ENCODE measurements at regions not wholly inside any gene's neighbourhood (a gene's known extent, or its start where the extent isn't known, plus 50 kb on each side); places are given as distances from the start of the nearest gene placed in this dataset.

DNA sequence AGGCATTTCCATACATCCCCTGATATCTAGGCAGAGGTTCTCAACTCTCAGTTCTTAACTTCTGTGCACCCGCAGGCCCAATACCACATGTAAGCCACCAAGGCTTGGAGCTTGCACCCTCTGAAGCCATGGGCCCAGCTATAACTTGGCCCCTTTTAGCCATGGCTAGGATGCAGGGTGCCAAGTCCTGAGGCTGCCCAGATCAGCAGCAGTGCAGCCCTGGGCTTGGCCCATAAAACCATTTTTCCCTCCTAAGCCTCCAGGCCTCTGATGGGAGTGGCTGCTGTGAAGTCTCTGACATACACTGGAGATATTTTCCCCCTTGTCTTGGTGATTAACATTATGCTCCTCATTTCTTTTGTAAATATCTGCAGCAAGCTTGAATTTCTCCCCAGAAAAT lies 110.3 kb upstream of the CNTN1 start:
- no peaks in the 10 kb centered on the region for H3K36me3 ChIP-seq
- TF ChIP-seq POLR2A (IDR thresholded peaks at IDR 0.05) (no peak), EP300 (IDR thresholded peaks at IDR 0.05) (no peak)
- TF ChIP-seq, protein P1, sequence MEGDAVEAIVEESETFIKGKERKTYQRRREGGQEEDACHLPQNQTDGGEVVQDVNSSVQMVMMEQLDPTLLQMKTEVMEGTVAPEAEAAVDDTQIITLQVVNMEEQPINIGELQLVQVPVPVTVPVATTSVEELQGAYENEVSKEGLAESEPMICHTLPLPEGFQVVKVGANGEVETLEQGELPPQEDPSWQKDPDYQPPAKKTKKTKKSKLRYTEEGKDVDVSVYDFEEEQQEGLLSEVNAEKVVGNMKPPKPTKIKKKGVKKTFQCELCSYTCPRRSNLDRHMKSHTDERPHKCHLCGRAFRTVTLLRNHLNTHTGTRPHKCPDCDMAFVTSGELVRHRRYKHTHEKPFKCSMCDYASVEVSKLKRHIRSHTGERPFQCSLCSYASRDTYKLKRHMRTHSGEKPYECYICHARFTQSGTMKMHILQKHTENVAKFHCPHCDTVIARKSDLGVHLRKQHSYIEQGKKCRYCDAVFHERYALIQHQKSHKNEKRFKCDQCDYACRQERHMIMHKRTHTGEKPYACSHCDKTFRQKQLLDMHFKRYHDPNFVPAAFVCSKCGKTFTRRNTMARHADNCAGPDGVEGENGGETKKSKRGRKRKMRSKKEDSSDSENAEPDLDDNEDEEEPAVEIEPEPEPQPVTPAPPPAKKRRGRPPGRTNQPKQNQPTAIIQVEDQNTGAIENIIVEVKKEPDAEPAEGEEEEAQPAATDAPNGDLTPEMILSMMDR (IDR thresholded peaks at IDR 0.05) = no peak
- H3K27ac ChIP-seq = no peak overlapping the region
- H3K4me3 ChIP-seq = no peak overlapping the region
- no peaks in the 10 kb centered on the region for H3K27me3 ChIP-seq
- WGBS, 2 donors = 94 to 100% methylated on average over 1 of the region's 1 CpG
- no peak for DNase-seq (ENCODE audit: low spot score in 2 of 2)
- H3K4me1 ChIP-seq = no peaks in the 10 kb centered on the region
- peaks cover 0 to 8% (median 0%) of the 10 kb centered on the region in 4 donors for H3K9me3 ChIP-seq

- Histone ChIP-seq H3K27me3 (no peaks in the 10 kb centered on the region), H3K36me3 (no peaks in the 10 kb centered on the region), H3K27ac (no peak overlapping the region), H3K4me1 (no peaks in the 10 kb centered on the region), H3K9me3 (peaks cover 0 to 8% (median 0%) of the 10 kb centered on the region in 4 donors), H3K4me3 (no peak overlapping the region)
- no peak for DNase-seq (ENCODE audit: low spot score in 2 of 2)
- TF ChIP-seq, protein P1 (IDR thresholded peaks at IDR 0.05) = no peak
- no peak for TF ChIP-seq POLR2A (IDR thresholded peaks at IDR 0.05)
- TF ChIP-seq EP300 (IDR thresholded peaks at IDR 0.05) = no peak
Measured at GRCh38 chr12:40583743-40584142, 108.5 kb upstream of the CNTN1 start.

DNA sequence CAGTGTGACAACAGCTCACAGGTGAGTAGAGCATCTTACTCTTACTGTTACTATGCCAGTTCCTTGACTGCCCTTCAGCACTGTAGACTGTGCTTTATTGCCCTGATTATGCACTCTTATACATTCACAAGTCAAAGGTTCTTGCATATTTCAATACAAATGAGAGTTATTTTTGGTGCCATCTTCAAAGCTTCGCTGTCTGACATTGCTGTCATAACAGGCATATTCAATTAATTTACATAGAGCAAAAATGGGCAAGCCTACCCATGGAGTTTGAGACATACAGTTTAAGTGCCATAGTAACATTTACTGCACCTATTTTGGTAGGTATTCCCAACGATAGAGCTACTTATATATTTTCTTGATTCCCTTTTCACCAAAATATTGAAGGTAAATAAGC lies 107.5 kb upstream of the CNTN1 start:
- peaks cover 0 to 8% (median 0%) of the 10 kb centered on the region in 4 donors for H3K9me3 ChIP-seq
- H3K27me3 ChIP-seq = no peaks in the 10 kb centered on the region
- DNase-seq (ENCODE audit: low spot score in 2 of 2) = no peak
- no peak overlapping the region for H3K4me3 ChIP-seq
- no peak overlapping the region for H3K27ac ChIP-seq
- 61 to 84% methylated on average over 2 of the region's 2 CpGs for WGBS, 2 donors
- H3K4me1 ChIP-seq = no peaks in the 10 kb centered on the region
- no peak for TF ChIP-seq EP300 (IDR thresholded peaks at IDR 0.05)
- no peak for TF ChIP-seq POLR2A (IDR thresholded peaks at IDR 0.05)
- TF ChIP-seq, protein P1 (IDR thresholded peaks at IDR 0.05) = no peak
- no peaks in the 10 kb centered on the region for H3K36me3 ChIP-seq

DNA sequence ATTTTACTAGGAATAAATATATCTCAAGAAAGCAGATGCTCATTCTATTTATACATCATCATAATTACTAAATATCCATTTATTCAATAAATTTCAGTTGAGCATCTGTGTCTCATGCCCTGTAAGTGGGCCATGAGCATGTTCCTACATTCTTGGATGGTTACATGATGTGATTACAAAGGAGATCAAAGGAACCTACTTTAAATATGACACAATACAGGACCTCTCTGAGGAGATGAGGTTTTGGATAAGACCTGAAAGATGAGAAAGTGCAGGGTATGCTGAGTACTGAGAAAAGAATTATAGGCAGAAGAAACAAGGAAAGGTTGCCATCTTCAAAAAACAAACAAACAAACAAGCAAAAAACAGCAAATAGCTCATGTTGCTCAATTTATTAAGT lies 105.4 kb upstream of the CNTN1 start:
- no peak for DNase-seq (ENCODE audit: low spot score in 2 of 2)
- TF ChIP-seq EP300 (IDR thresholded peaks at IDR 0.05) = no peak
- no peak for TF ChIP-seq POLR2A (IDR thresholded peaks at IDR 0.05)
- TF ChIP-seq, protein P1 (IDR thresholded peaks at IDR 0.05) = no peak
- no peak overlapping the region for H3K4me3 ChIP-seq
- H3K36me3 ChIP-seq = no peaks in the 10 kb centered on the region
- H3K27ac ChIP-seq = no peak overlapping the region
- peaks cover 0 to 3% (median 0%) of the 10 kb centered on the region in 4 donors for H3K9me3 ChIP-seq
- H3K27me3 ChIP-seq = no peaks in the 10 kb centered on the region
- H3K4me1 ChIP-seq = no peaks in the 10 kb centered on the region

GRCh38 chr12:40587421-40587820 lies 104.8 kb upstream of the CNTN1 start:
- Histone ChIP-seq H3K4me1 (no peaks in the 10 kb centered on the region), H3K9me3 (no peaks in the 10 kb centered on the region), H3K27ac (no peak overlapping the region), H3K4me3 (no peak overlapping the region), H3K27me3 (no peaks in the 10 kb centered on the region), H3K36me3 (no peaks in the 10 kb centered on the region)
- TF ChIP-seq POLR2A (IDR thresholded peaks at IDR 0.05) (no peak), EP300 (IDR thresholded peaks at IDR 0.05) (no peak)
- TF ChIP-seq, protein P1 (IDR thresholded peaks at IDR 0.05) = no peak
- DNase-seq (ENCODE audit: low spot score in 2 of 2) = no peak
